Transverse colon (tissue), 4 donors: ENCODE measurements at regions not wholly inside any gene's neighbourhood (a gene's known extent, or its start where the extent isn't known, plus 50 kb on each side); places are given as distances from the start of the nearest gene placed in this dataset.

Source experiments
- CTCF ChIP-seq, 5 experiments: fragments of 200-600 bp in 3 of 5; fragments of 450-650 bp in 2 of 5; sonication (generic) in 3 of 5; IDR thresholded peaks; 1 replicate in 2 of 5; 2 replicates in 3 of 5; pipeline ENCODE4 v1.5.1; 2016 to 2017; ENCODE audit warnings: antibody characterized with exemption in 5 of 5, inconsistent platforms in 3 of 5, mild to moderate bottlenecking in 2 of 5, moderate library complexity in 1 of 5
- POLR2A ChIP-seq: fragments of 450-650 bp; IDR thresholded peaks from one replicate; pipeline ENCODE4 v1.6.1; 2016; ENCODE audit warnings: antibody characterized with exemption, mild to moderate bottlenecking, moderate library complexity
- POLR2AphosphoS5 ChIP-seq, 3 donors: sonication (generic); formaldehyde crosslinking; IDR thresholded peaks; one replicate each; pipeline ENCODE4 v1.6.1; 2016; ENCODE audit warnings: antibody characterized with exemption in 3 of 3

GRCh38 chr2:14774436-14774968 lies 142.0 kb downstream of the LRATD1 start:
- TF ChIP-seq CTCF (IDR thresholded peaks at IDR 0.05) (no peak), POLR2A (no peak), POLR2AphosphoS5 (IDR thresholded peaks at IDR 0.05) (no peak)
